ENCODE measurements at regions not wholly inside any gene's neighbourhood (a gene's known extent, or its start where the extent isn't known, plus 50 kb on each side); places are given as distances from the start of the nearest gene placed in this dataset.
"Not testable (repeated sequence)": the region's sequence is repeated elsewhere in the genome, so short reads cannot be mapped to it uniquely, and the experiment has no call there.

DNA sequence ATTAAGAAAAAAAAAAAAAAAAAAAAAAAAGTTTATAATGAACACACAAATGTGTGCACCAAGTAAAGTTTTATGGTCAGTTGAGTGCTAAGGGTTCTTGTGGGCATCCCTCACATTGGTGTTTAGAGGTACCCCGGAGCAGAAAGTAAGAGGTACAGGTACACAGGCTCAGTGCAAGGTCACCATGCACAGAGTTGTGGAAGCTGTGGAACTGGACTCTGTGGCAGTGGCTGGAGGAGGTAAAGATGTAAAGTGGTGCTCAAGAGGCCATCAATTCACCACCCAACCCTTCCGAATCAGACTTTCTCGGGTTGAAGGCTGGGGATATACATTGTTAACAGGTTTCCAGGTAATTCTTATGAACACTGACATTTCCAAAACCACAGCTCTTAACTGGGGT lies 83.6 kb upstream of the FOXN2 start:
- H3K9me3 ChIP-seq (ENCODE audit: low read depth), result no peaks in the 10 kb centered on the region
- H3K9me2 ChIP-seq (replicated peaks; ENCODE audit: insufficient read depth), result no peaks in the 10 kb centered on the region
- no peaks in the 10 kb centered on the region for H3K36me3 ChIP-seq (replicated peaks; ENCODE audit: insufficient read depth, low read depth)
- 96% methylated on average over 3 of the region's 3 CpGs for WGBS (ENCODE audit: low lambda C conversion rate, missing lambda C conversion rate)
- DNase-seq (ENCODE audit: low spot score), result no peak
- no peak overlapping the region for H3K27ac ChIP-seq
- no peak overlapping the region for H3K4me3 ChIP-seq
- TF ChIP-seq, protein P1, sequence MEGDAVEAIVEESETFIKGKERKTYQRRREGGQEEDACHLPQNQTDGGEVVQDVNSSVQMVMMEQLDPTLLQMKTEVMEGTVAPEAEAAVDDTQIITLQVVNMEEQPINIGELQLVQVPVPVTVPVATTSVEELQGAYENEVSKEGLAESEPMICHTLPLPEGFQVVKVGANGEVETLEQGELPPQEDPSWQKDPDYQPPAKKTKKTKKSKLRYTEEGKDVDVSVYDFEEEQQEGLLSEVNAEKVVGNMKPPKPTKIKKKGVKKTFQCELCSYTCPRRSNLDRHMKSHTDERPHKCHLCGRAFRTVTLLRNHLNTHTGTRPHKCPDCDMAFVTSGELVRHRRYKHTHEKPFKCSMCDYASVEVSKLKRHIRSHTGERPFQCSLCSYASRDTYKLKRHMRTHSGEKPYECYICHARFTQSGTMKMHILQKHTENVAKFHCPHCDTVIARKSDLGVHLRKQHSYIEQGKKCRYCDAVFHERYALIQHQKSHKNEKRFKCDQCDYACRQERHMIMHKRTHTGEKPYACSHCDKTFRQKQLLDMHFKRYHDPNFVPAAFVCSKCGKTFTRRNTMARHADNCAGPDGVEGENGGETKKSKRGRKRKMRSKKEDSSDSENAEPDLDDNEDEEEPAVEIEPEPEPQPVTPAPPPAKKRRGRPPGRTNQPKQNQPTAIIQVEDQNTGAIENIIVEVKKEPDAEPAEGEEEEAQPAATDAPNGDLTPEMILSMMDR (IDR thresholded peaks at IDR 0.05; ENCODE audit: poor library complexity), result no peak
- TF ChIP-seq EZH2phosphoT487 (IDR thresholded peaks at IDR 0.05; ENCODE audit: low read depth, severe bottlenecking, unreplicated experiment) (no peak), EZH2 (IDR thresholded peaks at IDR 0.05; ENCODE audit: borderline replicate concordance) (no peak)
- no peaks in the 10 kb centered on the region for H4K20me1 ChIP-seq (ENCODE audit: insufficient read depth, poor library complexity, severe bottlenecking)
- no peaks in the 10 kb centered on the region for H3K27me3 ChIP-seq
- H2AFZ ChIP-seq, result no peak overlapping the region
- no peak overlapping the region for H3K4me2 ChIP-seq
- no peaks in the 10 kb centered on the region for H3K79me2 ChIP-seq
- no peaks in the 10 kb centered on the region for H3K4me1 ChIP-seq (ENCODE audit: insufficient read depth)

DNA sequence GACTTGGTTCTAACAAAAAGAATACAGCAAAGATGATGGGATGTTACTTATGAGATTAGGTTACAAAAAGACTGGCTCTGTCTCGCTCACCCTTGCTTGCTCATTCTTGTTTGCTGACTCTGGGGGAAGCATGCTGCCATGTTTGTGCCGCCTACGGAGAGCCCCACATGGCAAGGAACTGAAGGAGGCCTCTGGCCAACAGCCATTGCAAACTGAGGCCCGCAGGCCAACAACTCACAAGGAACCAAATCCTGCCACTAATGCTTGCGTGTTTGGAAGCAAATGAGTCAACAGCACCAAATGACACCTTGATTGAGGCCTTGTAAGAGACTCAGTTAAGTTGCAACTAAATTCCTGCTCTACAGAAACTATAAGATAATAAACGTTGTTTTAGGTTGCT lies 82.1 kb upstream of the FOXN2 start:
- Histone ChIP-seq H3K4me1 (ENCODE audit: insufficient read depth) (no peaks in the 10 kb centered on the region), H3K27ac (no peak overlapping the region), H3K4me2 (no peak overlapping the region), H4K20me1 (ENCODE audit: insufficient read depth, poor library complexity, severe bottlenecking) (no peaks in the 10 kb centered on the region), H3K9me2 (replicated peaks; ENCODE audit: insufficient read depth) (no peaks in the 10 kb centered on the region), H3K27me3 (no peaks in the 10 kb centered on the region), H3K36me3 (replicated peaks; ENCODE audit: insufficient read depth, low read depth) (no peaks in the 10 kb centered on the region), H3K79me2 (no peaks in the 10 kb centered on the region), H3K4me3 (no peak overlapping the region), H2AFZ (no peak overlapping the region), H3K9me3 (ENCODE audit: low read depth) (no peaks in the 10 kb centered on the region)
- 94% methylated on average over 6 of the region's 6 CpGs for WGBS (ENCODE audit: low lambda C conversion rate, missing lambda C conversion rate)
- DNase-seq (ENCODE audit: low spot score), result no peak
- TF ChIP-seq EZH2phosphoT487 (IDR thresholded peaks at IDR 0.05; ENCODE audit: low read depth, severe bottlenecking, unreplicated experiment), result no peak
- no peak for TF ChIP-seq EZH2 (IDR thresholded peaks at IDR 0.05; ENCODE audit: borderline replicate concordance)
- TF ChIP-seq, protein P1 (IDR thresholded peaks at IDR 0.05; ENCODE audit: poor library complexity), result no peak

DNA sequence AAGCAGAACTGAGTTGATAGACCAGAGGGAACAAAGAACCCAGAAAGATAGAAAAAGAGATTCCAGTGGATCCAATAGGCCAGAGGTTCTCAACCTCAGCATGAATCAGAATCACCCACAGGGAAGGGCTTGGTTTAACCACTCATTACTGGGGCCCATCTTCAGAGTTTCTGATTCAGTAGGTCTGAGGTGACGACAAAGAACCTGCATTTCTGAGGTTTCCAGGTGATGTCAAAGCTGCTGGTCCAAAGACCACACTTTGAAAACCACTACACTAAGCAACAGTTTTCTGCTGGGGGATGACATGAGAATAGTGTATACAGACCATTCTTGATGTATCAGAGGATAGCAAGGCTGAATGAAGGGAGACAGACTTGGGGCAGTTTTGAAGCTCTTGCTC lies 81.5 kb upstream of the FOXN2 start:
- Histone ChIP-seq H3K9me3 (ENCODE audit: low read depth) (no peaks in the 10 kb centered on the region), H3K36me3 (replicated peaks; ENCODE audit: insufficient read depth, low read depth) (no peaks in the 10 kb centered on the region), H3K79me2 (no peaks in the 10 kb centered on the region), H3K4me2 (no peak overlapping the region), H3K9me2 (replicated peaks; ENCODE audit: insufficient read depth) (no peaks in the 10 kb centered on the region), H2AFZ (no peak overlapping the region), H3K27me3 (no peaks in the 10 kb centered on the region), H3K4me3 (no peak overlapping the region), H3K4me1 (ENCODE audit: insufficient read depth) (no peaks in the 10 kb centered on the region), H4K20me1 (ENCODE audit: insufficient read depth, poor library complexity, severe bottlenecking) (no peaks in the 10 kb centered on the region), H3K27ac (no peak overlapping the region)
- DNase-seq (ENCODE audit: low spot score), result no peak
- 96% methylated on average over 1 of the region's 1 CpG for WGBS (ENCODE audit: low lambda C conversion rate, missing lambda C conversion rate)
- TF ChIP-seq, protein P1 (IDR thresholded peaks at IDR 0.05; ENCODE audit: poor library complexity), result no peak
- TF ChIP-seq EZH2phosphoT487 (IDR thresholded peaks at IDR 0.05; ENCODE audit: low read depth, severe bottlenecking, unreplicated experiment) (no peak), EZH2 (IDR thresholded peaks at IDR 0.05; ENCODE audit: borderline replicate concordance) (no peak)

DNA sequence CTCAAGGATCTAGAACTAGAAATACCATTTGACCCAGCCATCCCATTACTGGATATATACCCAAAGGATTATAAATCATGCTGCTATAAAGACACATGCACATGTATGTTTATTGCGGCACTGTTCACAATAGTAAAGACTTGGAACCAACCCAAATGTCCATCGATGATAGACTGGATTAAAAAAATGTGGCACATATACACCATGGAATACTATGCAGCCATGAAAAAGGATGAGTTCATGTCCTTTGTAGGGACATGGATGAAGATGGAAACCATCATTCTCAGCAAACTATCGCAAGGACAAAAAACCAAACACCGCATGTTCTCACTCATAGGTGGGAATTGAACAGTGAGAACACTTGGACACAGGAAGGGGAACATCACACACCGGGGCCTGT lies 80.7 kb upstream of the FOXN2 start:
- H3K27me3 ChIP-seq; H3K4me1 ChIP-seq (ENCODE audit: insufficient read depth); H3K4me3 ChIP-seq; H3K79me2 ChIP-seq; H3K9me3 ChIP-seq (ENCODE audit: low read depth); H4K20me1 ChIP-seq (ENCODE audit: insufficient read depth, poor library complexity, severe bottlenecking); H3K36me3 ChIP-seq (replicated peaks; ENCODE audit: insufficient read depth, low read depth); H3K4me2 ChIP-seq; H3K27ac ChIP-seq; H2AFZ ChIP-seq; DNase-seq (ENCODE audit: low spot score); H3K9me2 ChIP-seq (replicated peaks; ENCODE audit: insufficient read depth): not testable (repeated sequence)
- WGBS (ENCODE audit: low lambda C conversion rate, missing lambda C conversion rate), result 83% methylated on average over 3 of the region's 5 CpGs

Data from hepatocyte (in vitro differentiated cells).